ENCODE measurements at regions not wholly inside any gene's neighbourhood (a gene's known extent, or its start where the extent isn't known, plus 50 kb on each side); places are given as distances from the start of the nearest gene placed in this dataset.

GRCh38 chr17:55607731-55608341 lies 96.6 kb upstream of the SMIM36 start:
- Histone ChIP-seq H4K91ac (replicated peaks; ENCODE audit: insufficient read length, low read length) (no peak overlapping the region), H3K14ac (ENCODE audit: insufficient read length) (no peak overlapping the region), H2BK120ac (replicated peaks; ENCODE audit: low read depth, low read length) (no peak overlapping the region), H3K27me3 (replicated peaks in 1 of 4; ENCODE audit: control insufficient read depth in 3 of 4, extremely low read depth in 1 of 4, insufficient read depth in 3 of 4, low read length in 3 of 4) (no peaks in the 10 kb centered on the region), H3K36me3 (ENCODE audit: control insufficient read depth in 2 of 4, insufficient read depth in 4 of 4, low read length in 3 of 4) (no peaks in the 10 kb centered on the region), H3K9ac (replicated peaks in 1 of 4; ENCODE audit: extremely low read depth in 1 of 4, low read depth in 3 of 4, low read length in 3 of 4) (no peak overlapping the region), H3K23ac (ENCODE audit: insufficient read length) (no peak overlapping the region), H3K56ac (replicated peaks; ENCODE audit: insufficient read length, low read depth, low read length) (no peak overlapping the region), H2BK15ac (ENCODE audit: low read length) (no peak overlapping the region), H3K27ac (ENCODE audit: low read depth, low read length) (no peak overlapping the region), H3K18ac (ENCODE audit: extremely low read depth, low read length) (no peak overlapping the region), H3K23me2 (ENCODE audit: low read depth, low read length) (no peaks in the 10 kb centered on the region), H2AK5ac (ENCODE audit: low read depth, low read length) (no peak overlapping the region), H3K4me3 (ENCODE audit: extremely low read depth in 1 of 4, insufficient read depth in 2 of 4, low read depth in 3 of 4, low read length in 4 of 4) (no peak overlapping the region), H3K79me2 (ENCODE audit: control insufficient read depth in 1 of 2, insufficient read depth in 2 of 2, low read length in 2 of 2) (no peaks in the 10 kb centered on the region), H2AFZ (ENCODE audit: low read length) (no peak overlapping the region), H2BK5ac (ENCODE audit: low read depth, low read length) (no peak overlapping the region), H3K4ac (replicated peaks; ENCODE audit: insufficient read length, low read depth, low read length) (no peak overlapping the region), H4K8ac (ENCODE audit: extremely low read depth, insufficient read depth, low read length) (no peak overlapping the region), H3K4me1 (replicated peaks in 1 of 4; ENCODE audit: control insufficient read depth in 3 of 4, insufficient read depth in 4 of 4, low read length in 3 of 4) (no peaks in the 10 kb centered on the region), H2BK12ac (ENCODE audit: low read depth, low read length) (no peak overlapping the region), H2BK20ac (ENCODE audit: low read length) (no peak overlapping the region), H3K4me2 (ENCODE audit: insufficient read depth in 1 of 2, low read depth in 2 of 2, low read length in 2 of 2) (no peak overlapping the region), H3K9me3 (ENCODE audit: insufficient read depth in 2 of 2, low read depth in 1 of 2, low read length in 1 of 2) (no peaks in the 10 kb centered on the region), H4K20me1 (replicated peaks in 1 of 2; ENCODE audit: control insufficient read depth in 1 of 2, insufficient read depth in 2 of 2, low read length in 2 of 2) (no peaks in the 10 kb centered on the region), H4K5ac (ENCODE audit: insufficient read length, low read depth, low read length) (no peak overlapping the region), H3K79me1 (ENCODE audit: low read depth, low read length) (no peaks in the 10 kb centered on the region)
- DNase-seq (ENCODE audit: low read depth in 1 of 2, low spot score in 2 of 2) = no peak
- 100% methylated on average over 2 of the region's 2 CpGs; no CpG with 5 or more reads in 1 of the 2 experiments for WGBS, 2 experiments (ENCODE audit: extremely low coverage in 1 of 2, insufficient coverage in 1 of 2, insufficient read length in 1 of 2, insufficient replicate concordance in 2 of 2, low coverage in 1 of 2, low lambda C conversion rate in 2 of 2, missing lambda C conversion rate in 1 of 2)
- ChIA-PET POLR2A (ENCODE audit: partially characterized antibody) (no interaction called here), CTCF (ENCODE audit: partially characterized antibody) (interaction anchor here (0.6 to 0.7 kb wide), 3 partner anchors 128 to 791 kb away, joined by 3 to 4 read pairs (median 3); no protein-coding TSS in a partner anchor)
- FAIRE-seq = no peak
- TF ChIP-seq ZNF274 (IDR thresholded peaks at IDR 0.05; ENCODE audit: borderline replicate concordance, extremely low read depth, low read length) (no peak), RAD21 (IDR thresholded peaks at IDR 0.05 in 1 of 2, conservative IDR thresholded peaks at IDR 0.05 in 1 of 2; ENCODE audit: low read depth in 2 of 2, low read length in 2 of 2) (no peak)

Data from H1 (cell line).